CD4-positive, alpha-beta T cell treated with Interleukin-12 subunit alpha and Interleukin-12 subunit beta, for 1 hour (primary cell): ENCODE measurements at regions not wholly inside any gene's neighbourhood (a gene's known extent, or its start where the extent isn't known, plus 50 kb on each side); places are given as distances from the start of the nearest gene placed in this dataset.

Source experiments
- DNase-seq: peaks from one replicate; pipeline ENCODE4 v3.0.0-alpha.2; 2020

- no peak for DNase-seq
Observed at GRCh38 chr20:23229989-23230388, 120.6 kb upstream of the NXT1 start.

- no peak for DNase-seq
Observed at GRCh38 chr20:23228912-23229311, 121.7 kb upstream of the NXT1 start.

DNA sequence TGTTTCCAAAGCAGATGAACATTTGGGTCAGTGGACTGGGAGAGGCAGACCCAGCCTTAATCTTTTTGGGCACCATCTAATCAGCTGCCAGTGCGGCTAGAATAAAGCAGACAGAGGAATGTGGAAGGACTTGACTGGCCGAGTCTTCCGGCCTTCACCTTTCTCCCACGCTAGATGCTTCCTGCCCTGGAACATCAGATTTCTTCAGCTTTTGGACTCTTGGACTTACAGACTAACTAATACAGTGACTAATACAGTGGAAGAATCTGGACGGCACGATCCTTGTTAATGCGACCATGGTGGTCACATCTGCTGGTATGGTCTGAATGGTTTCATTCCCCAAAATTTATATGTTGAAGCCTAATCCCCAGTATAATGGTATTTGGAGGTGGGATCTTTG, 122.6 kb upstream of the NXT1 start:
- DNase-seq: no peak

DNA sequence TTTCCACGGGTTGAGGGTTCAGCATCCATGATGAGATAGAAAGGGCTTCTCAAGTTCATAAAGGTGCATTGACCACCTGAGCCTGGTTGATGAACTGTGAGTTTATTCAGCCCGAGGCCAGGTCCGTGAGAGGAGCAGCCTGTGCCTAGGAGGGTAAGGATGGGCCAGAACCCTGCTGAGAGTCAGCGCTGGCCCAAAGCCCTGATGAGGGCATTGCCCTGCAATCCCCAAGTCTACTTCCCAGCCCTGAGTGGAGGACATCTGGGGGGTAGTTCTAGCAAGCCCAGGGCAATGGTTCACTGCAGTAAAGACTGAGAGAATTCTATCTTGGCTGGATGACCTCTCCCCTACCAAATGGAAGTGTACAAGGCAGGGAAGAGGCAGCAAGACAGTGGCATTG, 123.3 kb upstream of the NXT1 start:
- no peak for DNase-seq

- no peak for DNase-seq
Observed at GRCh38 chr20:23226612-23227265, 123.9 kb upstream of the NXT1 start.

DNA sequence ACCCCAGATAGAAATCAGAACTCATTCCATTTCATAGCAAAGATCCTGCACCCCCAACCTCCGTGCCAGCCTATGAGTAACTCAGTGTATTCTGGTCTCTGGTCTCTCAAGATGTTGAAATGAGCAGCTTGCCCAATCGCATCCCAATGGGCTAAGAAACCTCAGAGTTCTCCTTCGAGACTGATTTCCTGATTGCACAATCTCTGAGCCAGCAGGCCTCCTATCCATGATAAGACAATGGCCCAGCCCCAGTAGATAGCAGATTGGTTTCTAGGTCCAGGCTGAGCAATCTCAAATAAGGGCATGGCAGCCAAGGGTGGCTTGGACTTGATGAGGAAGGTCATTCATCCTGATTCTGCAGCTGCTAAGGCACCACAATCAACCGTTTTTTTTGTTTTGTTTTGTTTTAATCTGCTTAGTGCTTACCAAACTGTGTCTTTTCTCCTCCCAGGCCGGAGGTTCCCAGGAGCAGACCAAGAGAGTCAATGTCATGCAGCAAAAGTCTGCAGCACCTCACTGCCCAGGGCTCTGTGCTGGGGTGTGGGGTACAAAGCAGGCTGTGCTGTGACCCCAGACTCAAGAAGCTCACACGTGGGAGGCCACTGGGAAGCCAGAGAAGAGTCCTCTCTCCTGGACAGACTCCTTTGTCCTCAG, 125.1 kb upstream of the NXT1 start:
- DNase-seq: no peak

DNA sequence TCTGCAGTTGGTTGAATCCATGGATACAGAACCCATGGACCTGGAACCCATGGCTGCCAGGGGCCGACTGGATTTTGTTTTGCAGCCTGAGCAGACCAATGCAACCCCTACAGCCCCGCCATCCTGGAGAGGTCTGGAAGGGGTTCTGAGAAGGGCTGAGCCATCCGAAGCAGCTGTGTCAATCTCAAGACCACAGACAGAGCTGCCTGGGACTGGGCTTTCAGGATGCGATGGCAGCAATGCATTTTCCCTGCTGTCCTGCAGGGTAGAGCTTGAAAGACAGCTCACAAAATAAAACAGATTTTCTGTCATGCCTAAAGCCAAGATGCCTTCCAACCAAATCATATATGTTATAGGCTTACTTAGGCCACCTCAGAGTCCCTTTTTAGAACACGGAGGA, 125.8 kb upstream of the NXT1 start:
- DNase-seq: no peak

GRCh38 chr20:23223908-23224580, 126.5 kb upstream of the NXT1 start:
- no peak for DNase-seq

- DNase-seq: no peak
Observed at GRCh38 chr20:23222531-23223200, 127.9 kb upstream of the NXT1 start.

- DNase-seq: no peak
Observed at GRCh38 chr20:23217023-23217422, 130.9 kb upstream of the CD93 start.

- no peak for DNase-seq
Observed at GRCh38 chr20:23215344-23215995, 129.3 kb upstream of the CD93 start.

GRCh38 chr20:23214903-23215302, 128.8 kb upstream of the CD93 start:
- DNase-seq: no peak

DNA sequence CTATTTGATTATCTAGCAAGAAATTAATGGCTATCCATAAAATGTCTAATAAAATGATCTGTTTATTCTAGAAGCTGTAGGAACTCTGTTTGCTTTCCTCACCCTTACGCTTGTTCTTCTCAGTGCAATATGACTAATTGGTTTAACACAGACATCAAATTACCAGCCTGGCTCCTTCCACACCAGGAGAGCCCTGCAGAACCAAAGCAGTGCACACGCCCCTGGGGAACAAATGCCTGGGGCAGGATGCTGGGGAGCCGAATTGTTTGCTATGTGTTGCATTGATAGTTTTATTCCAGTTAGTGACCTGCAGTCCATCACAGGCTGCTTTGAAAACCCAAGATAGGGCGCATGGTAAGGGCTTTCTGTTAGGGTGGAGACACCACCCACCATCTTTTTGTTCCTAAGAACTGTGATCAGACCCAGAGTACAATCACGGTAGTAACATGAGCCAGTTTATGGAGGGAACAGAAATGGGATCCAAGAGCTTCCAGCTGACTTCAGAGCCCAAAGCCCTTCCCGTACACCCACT, 126.4 kb upstream of the CD93 start:
- DNase-seq: no peak

DNA sequence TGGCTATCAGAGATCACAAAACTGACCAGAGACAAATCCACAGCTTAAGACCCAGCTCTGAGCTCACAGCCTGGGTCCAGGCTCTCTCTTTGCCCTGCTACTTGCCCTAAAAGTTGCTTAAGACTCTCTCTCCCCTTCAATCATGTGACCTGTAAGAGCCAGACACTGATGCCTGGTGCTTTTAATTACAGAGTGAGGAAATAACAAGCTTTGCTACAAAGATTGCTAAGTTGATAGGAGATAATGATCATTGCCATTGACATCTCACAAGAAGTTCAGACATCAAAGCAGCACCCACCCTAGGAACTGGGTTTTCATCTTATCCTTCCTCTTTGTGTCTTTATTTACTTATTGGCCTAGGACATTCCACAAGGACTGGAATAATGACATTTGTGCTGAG, 125.9 kb upstream of the CD93 start:
- DNase-seq: no peak

DNA sequence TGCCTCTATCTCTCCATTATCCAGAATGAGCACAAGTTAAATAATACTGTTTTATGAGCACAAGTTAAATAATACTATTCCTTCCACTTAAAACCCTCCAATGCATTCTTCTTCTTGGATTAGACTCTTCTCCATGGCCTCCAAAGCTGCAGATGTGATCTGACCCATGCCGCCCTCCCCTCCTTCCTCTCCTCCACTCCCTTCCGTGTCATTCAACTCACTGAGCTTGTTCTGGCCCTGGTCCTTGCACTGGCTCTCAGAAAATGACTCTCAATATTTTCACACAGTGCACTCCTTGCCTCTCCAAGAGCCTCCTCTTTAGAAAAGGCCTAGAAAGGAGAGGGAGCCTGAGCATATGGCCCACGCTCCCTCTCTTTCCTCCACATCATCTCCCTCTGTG, 125.0 kb upstream of the CD93 start:
- no peak for DNase-seq

DNA sequence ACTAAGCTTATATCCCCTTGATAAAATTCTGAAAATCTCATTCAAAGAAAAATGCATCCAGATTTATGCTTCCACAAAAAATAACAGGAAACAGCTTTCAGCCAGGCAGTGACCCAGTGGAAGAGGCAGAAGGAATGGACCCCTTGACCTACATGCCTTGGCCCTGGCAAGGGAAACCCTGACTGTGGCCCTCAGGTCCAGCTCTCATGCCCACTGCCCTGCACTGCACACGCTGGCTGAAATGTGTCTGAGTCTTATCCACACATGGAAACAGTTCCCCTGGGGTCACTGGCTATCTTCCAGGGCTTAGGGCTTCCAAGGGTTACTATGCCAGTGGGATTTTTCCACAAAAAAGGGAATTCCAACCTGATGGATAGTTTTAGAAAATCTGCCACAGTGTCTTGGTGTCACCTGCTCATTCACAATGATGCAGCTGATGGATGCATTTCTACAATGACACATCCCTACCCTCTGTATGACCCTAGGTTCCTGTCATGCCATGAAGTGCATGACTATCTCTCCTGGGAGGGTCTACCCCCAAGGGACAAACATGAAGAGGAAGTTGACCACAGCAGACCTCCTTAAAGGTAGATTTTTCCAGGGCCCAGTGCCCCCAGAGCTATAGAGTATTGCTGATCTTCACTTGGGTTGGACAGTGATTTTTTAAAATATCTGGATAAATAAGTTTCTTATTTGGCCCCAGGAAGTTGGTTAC, 121.9 kb upstream of the CD93 start:
- no peak for DNase-seq

GRCh38 chr20:23206995-23207394, 120.9 kb upstream of the CD93 start:
- no peak for DNase-seq

DNA sequence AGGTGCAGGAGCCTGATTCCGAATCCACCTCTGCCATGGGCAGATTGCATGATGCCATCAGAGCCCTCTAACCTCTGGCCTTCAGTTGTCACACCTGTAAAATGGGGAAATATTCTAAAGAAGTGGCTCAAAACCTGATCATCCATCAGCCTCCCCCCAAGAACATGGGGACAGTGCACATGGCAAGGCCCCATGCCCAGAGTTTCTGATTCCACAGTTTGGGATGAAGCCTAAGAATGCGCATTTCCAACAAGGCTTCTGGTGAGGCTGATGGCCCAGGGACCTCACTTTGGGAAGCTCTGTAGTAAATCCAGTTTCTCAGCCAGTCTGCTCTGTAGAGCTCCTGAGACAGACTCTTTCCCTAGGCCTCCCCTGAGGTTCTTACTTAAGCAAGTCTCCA, 119.9 kb upstream of the CD93 start:
- no peak for DNase-seq

- no peak for DNase-seq
Observed at GRCh38 chr20:23205611-23206041, 119.5 kb upstream of the CD93 start.

- no peak for DNase-seq
Observed at GRCh38 chr20:23205211-23205610, 119.1 kb upstream of the CD93 start.

DNA sequence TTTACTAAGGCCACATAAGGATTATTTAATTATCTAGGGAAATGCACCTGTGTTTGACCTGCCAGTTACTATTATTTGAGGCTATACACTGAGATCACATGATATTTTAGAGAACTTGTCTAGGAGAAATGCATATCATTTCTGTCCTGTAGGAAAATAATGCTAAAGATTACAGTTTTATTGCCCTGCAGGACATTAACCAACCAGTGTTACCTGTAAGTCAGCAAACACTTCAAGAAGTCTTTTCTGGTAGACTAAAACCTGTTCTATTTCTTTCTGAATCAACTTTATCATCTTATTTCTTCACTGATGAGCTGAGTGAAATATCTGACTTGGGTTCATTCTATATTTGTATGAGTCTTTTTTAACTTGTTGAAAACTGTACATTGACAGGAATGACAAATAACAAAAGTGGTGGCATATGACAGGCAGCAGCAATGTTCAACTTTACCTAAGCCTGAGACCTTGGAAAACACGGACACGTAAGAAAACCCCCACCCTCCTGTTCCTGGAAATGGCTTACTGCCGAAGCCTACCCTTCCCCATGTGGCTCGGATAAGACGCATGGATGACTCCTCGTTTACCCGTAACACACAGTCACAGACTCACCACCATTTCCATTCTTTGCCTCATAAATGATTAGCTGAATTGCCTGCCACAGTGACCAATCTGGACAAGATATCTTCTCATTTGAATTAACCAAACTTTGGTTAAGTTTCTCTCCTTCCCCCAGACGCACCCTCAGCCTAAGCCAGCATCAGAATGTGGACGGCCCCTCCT, 118.0 kb upstream of the CD93 start:
- DNase-seq: no peak

DNA sequence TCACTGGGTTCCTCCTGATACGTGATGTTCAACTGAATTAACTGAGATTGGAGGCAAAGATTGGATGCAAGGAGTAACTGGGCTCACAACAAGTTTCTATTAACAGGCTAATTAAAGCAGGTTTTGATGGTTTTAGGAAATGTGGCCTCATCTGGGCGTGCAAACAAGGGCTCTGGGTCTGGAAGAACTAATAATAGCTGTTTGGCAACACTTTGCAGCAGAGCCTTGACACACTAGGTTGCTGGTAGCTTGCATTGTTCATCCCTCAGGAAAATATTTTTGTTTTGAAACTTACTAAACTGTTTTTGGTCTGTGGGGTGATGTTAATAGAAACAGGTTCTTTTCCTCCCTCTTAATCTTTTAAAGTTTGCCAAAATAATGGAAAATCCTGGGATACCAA, 117.2 kb upstream of the CD93 start:
- DNase-seq: no peak
